GM18498 (cell line): ENCODE measurements at regions not wholly inside any gene's neighbourhood (a gene's known extent, or its start where the extent isn't known, plus 50 kb on each side); places are given as distances from the start of the nearest gene placed in this dataset.

Source experiments
- ATAC-seq: cut with Tn5 transposase; IDR thresholded peaks from one replicate; pipeline ENCODE4 v1.9.1; 2021; ENCODE audit warnings: mild to moderate bottlenecking, moderate library complexity; ENCODE audit not compliant: unreplicated experiment

DNA sequence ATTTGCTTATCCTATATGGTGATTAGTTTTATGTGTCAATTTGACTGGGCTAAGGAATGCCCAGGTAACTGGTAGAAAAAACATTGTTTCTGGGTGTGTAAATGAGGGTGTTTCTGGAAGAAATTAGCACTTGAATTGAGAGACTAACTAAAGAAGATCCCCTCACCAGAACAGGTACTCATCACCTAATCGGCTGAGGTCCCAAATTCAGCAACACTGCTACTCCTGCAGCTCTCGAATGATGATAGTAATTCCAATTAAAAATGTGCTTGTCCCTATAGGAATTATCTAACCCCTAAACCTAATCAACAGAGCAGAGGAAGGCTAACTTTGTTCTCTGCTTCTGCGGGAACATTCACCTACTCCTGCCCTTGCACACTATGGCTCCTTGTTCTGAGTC lies 464.5 kb upstream of the CHST9 start:
- no peak for ATAC-seq

DNA sequence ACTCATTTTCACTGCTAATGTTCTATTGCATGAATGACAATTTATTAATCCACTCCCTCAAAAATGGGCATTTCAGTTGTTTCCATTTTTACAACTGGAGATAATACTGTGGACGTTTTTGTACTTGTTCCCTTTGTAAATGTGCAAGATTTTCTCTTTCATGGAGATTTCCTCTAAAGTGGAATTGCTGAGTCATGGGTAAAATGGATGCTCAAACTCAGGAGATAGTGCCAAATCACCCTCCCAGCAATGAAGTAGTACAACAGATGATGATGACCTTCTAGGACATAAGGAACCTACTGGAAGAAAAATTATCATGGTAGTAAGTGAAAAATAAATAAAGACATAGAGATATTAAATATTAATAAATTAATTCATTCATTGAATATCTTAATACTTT lies 460.8 kb upstream of the CHST9 start:
- no peak for ATAC-seq

DNA sequence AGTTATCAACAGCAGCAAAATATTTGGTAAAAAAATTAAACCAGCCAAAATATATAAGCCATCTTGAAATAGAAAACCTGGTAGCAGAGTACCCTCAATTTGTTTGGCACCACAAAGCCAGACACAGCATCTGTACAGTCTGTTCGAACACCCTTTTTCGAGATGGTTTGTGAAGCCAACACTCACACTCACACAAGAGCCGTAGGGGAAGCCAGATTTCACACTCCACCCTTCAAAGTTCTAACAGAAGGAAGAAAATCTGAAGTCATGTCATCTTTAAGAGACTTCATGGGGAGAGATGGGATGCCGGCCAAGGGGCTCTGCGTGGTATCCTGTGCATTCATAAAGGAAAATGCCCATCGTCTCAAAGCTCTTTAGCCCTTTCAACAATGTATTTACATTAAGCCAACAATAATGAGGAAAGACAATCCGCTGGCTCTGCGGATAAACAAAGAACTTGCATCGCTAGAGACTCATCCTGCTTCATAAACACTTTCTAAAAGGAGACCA lies 451.5 kb upstream of the CHST9 start:
- ATAC-seq: no peak

DNA sequence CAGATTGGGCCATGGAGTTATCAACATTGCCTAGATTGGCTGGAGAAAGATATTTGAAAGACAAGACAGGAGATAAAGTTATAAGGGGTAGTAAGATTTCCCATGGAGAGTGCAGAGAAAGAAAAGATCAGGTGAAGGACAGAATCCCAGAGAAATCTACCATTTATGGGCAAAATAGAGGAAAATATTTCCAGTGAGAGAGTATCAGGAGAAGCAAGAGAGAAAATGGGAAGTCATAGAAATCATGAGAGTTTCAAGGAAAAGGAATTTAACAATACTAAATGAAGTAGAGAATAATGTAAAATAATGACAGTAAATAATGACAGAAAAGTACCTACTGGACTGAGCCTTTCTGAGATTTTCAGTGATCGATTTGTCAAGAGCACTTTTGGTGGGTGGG lies 447.6 kb upstream of the CHST9 start:
- no peak for ATAC-seq

DNA sequence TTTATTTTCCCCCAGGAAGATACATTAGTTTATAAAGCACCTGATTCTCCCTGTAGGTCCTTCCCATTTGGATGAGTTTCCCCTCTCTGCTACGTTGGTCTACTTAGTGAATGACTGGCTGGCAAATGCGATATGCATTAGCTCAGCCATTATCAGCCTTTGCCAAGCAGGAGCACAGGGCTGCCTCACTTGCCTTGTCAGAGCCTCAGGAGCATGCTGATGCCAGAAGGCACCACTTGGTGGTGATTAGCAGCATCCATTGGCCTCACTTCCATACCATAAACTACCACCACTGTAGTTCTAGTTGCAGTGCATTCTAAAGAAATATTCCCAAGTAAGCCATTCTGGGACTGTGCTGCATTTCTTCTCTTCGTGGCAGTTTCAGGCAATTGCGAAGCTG lies 442.8 kb upstream of the CHST9 start:
- no peak for ATAC-seq

DNA sequence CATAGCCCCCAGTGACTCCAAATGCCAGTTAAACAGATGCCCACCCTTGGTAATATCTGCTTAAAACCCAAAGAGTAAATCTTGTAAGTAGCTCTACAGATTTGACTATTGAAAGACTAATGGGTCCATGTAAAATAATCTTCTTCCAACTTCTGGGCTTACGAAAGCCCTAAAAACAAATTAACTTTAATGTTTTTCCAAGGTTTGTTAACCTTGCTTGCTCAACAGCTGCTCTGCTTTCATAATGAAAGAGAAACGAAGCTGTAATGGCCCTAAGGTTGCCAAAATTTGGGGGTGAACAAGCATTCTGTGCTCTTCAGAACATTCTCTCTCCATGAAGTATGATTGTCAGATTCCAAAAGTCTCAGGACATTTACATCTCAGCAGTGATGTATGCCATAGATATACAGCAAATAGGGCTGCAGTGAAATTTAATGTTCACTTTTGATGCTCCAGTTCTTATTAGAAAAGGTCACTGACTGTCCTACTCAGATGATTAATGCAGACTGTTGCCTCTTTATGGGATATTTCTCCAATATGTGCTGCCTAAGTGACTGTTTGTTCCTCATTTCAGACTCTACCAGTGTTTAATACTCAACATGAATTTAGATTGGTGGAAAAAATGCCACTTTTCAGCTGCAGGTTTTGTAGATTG lies 436.3 kb upstream of the CHST9 start:
- ATAC-seq: no peak

DNA sequence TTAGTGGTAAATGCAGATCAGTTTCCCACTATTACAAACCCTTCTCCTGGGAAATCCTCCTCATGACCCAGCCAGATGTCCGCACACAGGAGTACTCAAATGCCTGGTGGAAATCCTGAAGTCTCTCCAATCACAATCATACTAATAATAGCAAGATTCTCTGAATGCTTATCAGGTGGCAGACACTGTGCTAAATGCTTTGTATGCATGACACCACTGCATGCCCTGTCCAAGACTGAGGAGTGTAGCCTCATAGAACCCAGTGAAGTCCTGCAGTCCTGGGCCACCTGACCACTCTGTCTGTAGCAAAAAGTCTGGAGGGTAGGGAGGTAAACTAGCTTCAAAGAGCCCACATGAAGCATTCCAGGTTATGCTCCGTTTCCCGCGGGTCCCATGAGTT lies 434.8 kb upstream of the CHST9 start:
- ATAC-seq: no peak

DNA sequence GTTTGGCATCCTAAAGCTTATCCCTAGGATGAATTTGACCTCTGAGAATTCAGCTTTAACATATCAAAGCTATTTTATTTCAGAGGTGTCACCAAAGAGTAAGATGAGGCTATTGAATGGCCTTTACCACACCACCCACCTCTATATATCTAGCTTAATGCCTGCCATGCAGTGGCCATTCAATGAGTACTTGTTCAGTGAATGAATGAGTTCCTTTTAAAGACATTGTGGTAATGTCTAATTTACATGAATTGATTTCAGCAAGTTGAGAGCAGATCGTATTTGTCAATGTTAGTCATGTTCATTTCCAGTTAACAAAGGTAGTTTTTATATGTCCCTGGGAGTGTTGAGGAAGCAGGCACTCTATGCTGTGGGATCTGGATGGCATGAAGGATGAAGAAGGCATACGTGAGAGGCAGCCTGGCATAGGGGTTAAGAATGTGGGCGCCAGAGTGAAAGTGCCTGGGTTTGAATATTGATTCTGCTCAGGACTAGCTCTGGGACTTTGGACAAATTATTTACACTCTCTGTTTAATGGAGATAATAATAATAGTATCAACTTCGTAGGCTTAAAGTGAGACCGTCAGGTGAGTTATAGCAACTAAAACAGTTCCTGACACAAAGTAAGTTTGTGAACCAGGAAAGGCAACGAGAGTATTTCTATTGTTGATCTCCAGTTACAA lies 434.1 kb upstream of the CHST9 start:
- ATAC-seq: no peak

DNA sequence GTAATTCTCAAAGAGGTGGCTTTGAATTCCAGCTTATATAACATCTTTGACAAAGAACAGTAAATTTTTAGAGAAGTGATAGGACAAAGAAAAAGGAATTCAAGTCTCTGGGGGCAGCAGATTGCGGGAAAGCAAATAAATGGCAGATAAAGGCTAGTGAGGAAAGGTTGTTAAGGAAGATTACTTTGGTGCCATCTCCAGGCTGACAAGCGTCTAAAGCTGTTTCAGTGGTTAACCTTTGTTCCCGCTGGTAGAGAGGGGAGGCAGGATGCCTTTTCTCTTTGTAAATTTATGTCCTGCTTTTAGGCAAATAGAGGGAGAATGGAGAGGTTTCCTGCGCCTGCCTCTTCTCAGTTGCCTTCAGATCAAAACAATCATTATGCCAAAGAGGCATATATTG lies 431.2 kb upstream of the CHST9 start:
- no peak for ATAC-seq

DNA sequence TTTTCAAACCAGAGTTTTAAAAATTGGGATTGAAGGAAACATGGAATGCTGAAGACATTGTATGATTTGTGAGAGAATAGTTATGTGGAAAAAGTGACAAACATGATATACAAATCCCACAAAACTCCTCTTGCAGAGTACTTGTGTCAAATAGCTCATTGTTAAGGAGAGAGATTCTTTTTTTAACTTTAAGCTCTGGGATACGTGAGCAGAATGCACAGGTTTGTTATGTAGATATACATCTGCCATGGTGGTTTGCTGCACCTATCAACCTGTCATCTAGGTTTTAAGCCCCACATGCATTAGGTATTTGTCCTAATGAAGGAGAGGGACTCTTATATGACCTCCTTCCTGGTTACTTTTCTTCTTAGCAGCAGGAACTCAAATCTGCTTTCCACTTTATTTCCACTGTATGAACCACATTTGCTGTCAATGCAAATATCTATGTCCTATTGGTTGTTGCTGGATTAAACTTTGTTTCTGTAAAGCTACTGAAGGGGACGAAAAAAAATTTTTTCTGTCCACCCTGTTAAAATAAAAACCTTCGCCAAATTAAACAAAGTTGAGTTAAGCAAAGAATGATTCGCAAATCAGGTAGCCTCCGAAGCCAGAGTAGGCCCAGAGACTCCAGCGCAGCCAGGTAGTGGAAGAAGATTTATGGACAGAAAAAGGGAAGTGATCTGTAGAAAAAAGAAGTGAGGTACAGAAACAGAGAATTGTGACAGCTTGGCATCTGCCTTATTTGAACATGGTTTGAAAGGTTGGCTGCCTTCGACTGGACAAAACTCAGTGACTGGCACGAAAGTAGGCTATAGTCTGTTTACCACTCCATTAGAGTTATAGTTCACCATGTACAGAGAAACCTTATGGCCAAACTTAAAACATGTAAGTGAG lies 430.1 kb upstream of the CHST9 start:
- ATAC-seq: no peak

DNA sequence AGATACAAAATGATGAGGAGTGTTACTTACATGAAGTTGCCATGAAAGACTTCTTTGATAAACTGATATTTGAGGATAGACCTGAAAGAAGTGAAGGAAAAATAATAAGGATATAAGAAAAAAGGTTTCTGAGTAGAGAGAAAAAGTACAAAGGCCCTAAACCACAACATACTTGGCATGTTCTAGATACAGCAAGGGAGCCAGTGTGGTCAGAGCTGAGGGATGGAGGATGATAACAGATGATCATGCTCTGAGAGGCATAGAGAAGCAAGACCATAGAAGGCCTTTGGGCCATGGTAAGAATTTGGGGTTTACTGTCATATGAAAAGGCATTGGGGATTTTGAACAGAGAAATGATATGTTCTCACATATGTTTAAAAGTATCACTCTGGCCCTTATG lies 424.1 kb upstream of the CHST9 start:
- no peak for ATAC-seq

DNA sequence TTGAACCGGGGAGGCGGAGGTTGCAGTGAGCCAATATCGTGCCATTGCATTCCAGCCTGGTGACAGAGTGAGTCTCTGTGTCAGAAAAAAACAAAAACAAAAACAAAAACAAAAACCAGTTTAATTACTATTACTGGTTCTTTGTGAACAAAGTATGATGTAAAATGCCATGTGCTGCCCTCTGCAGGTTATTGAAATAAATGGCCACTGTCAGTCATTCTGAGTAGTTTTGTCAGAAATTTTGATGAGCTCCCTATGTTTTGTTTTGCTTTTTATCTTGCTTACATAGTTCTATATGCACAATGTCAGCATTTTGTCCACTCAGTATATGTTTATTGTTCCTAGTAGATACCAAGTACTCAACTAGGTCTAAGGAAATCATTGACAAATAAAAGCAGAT lies 423.6 kb upstream of the CHST9 start:
- ATAC-seq: no peak

DNA sequence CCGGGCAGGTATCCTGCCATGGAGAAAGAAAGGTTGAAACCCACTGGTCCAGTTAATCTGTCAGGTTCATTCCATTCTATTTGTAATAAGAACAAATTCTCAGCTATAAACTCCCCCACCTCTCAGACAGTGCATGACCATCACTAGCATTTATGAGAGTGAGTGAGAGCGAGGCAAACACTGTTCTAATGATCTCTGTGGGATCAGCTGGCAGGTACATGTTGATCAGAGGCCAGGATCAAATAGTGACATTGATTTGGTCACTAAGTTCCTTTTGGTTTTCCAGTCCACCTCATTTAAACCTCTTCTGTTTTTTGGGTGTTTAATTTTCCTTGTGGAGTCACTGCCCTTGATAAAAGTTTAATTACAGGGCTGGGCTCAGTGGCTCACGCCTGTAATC lies 423.1 kb upstream of the CHST9 start:
- no peak for ATAC-seq

DNA sequence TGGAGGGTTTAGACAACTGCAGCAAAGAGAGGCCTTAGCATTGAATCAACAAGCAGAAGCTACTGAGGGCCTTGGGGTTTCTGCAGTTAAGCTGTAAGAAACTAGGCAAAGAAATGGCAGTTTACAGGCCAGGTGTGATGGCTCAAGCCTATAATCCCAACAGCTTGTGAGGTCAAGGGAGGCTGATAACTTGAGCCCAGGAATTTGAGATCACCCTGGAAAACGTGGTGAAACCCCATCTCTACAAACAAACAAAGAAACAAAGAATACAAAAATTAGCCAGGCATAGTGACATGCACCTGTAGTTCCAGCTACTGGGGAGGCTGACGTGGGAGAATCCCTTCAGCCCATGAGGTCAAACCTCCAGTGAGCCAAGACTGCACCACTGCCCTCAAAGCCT lies 421.6 kb upstream of the CHST9 start:
- ATAC-seq: no peak

DNA sequence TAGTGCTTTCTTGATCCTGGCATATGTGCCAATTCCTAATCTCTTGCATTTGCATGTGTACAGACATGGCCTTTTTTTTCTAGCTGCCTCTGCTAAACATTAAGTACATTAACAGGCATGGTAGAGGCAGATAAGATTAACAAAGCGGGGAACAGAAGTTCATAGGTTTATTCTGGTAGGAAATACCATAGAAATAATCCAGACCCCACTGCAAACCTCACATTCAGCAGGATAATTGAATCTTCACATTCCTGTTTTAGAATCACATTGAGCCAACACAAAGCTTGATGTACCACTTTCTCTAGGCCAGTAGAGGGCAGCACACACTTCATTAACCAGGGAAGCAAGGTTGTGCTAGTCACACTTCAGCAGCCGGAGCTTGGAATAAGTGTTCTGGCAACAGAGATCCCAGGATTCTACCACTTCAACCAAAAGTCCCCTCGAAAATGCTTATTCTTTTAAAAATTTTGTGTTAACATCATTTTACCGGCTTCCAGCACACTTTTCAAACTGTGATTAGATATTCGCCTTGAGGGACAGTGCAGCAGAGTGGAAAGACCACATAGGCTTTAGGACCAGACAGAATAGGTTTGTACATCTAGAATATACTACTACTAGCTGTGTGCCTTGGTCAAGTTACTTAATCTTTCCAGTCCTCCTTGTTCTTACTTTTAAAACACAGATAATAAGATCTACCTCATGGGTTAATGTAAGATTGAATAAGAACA lies 420.2 kb upstream of the CHST9 start:
- ATAC-seq: peak; percentile 83

DNA sequence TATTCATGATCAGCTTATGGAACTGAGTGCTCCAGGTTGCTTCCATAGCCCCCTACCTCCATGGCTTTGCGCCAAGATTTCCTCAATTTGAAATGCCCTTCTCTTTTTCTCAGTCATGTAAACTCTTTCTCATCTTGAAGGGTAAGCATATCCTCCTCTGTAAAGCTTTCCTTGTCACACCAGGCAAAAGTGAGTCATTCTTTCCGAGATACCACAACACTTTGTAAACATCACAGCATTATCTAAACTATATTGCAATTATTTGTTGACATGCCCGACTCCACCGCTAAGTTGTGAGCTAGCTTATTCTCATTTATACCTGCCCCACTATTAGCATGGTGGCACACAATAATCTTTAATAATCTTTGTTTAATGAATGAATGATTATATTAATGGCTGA lies 419.5 kb upstream of the CHST9 start:
- no peak for ATAC-seq

DNA sequence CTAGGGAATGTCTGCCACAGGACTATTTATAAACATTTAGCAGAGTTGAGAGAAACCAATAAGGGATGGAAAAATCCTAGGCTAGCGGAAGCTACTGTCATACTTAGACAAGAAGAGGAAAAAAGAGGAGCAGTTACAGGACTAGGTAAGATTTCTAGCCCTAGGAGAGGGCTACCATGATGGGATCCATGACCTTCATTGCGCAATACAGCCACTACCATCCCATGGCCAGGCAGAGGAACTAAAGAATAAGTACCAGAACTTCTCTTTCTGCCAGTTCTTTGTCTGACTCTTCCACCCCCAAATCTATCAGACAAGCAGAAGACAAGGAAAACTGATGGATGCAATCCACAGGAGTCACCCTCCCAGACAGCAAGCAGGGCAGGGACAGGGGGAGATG lies 417.0 kb upstream of the CHST9 start:
- no peak for ATAC-seq

DNA sequence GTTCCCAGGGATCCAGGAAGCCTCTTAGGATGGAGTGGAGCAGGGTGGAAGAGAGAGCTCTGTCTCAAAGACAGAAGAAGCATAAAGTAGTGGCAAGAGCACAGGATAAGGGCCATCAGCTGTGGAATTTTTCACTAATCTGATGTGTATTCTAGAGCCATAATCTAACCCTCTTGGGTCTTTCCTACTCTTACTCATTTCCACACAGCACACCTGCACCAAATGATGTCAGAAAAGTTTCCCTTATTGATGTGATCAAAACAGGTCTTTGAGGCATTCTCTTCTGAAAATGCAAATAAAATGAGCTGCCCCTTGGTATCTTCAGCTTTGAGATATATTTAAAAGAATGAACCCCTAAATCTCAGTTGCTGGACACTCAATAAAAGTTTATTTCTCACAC lies 415.1 kb upstream of the CHST9 start:
- no peak for ATAC-seq

DNA sequence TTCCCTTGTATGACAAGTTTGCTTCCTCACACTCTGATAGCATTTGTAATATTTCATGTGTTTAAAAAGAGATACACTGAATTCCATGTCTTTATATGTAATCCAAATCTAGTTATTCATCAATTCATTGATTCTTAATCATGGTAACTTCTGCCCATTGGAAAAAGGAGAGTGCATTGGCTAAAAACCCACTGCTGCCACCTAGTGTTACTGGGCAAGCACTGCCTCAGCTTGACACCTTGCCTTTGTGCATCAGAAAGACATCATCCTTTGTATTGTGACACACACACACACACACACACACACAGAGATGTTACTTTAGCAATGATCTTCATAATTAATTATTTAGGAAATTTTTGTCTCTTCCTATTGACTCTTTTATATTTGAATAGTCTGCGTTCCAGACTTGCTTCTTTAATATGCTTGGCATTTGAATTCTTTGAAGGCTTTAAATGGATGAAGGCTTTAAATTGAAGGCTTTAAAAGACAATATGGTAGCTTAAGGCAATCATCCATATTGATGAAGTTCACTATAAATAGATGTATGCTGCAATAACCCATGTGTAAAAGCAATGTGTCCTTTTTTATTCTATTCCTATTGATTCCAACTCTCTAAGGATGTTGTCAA lies 414.2 kb upstream of the CHST9 start:
- peak; percentile 89 for ATAC-seq

DNA sequence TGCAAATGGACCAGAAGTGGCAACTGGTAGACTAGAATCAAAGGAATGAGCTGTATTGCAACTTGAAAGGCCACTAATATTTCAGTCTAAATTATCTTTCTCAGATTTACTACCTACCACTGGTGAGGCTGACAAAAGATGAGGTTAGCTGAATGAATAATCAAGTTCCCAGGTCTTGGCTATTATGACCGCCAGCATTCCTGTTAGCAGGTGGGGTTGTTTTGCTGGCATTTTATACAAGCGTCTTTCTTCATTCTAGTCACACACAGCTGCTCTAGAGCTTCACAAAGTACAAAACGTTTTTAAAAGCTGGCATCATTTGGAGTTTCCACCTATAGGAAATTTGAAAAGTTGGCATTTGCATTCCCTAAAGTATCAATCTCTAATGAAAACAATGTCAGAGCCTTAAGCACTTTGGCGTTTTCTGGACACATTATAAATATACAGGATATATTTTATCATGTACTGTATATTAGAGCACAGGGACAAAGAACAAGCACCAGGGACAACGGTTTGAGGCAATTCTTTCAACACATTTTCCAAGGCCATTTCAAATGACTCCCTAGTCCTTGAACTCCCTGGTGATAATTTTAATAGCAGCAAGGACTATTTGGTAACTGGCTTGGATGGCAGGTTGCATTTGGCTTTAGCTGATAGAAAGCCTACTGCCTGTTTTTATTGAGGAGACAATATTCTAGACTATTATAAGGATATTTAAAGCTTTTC lies 410.2 kb upstream of the CHST9 start:
- no peak for ATAC-seq
